ENCODE measurements at regions not wholly inside any gene's neighbourhood (a gene's known extent, or its start where the extent isn't known, plus 50 kb on each side); places are given as distances from the start of the nearest gene placed in this dataset.
"Not testable (repeated sequence)": the region's sequence is repeated elsewhere in the genome, so short reads cannot be mapped to it uniquely, and the experiment has no call there.

DNA sequence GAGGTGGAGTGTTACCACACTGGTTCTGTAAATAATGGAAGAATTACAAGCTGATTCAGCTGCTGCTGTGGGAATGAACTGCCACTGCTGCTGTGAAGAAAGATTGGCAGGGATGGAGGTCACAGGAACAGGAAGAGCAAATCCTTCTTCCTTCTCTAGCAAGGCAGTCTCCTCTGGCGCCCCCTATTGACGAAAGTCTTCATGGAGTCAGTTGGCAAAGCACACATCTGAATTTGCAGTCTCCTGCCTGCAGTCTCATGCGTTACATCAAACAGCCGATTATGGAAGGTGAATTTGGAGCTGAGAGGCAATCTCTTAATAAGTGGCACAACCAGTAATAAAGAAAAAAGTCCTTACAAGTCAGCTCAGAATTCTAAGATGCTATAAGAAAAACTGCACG is 106.0 kb upstream of the TMTC1 start:
- H3K9ac ChIP-seq: no peak overlapping the region
- TF ChIP-seq Cebpa-rat (IDR thresholded peaks at IDR 0.05): no peak
- H3K4me2 ChIP-seq: no peak overlapping the region
- H4K20me1 ChIP-seq: no peaks in the 10 kb centered on the region
- H3K27ac ChIP-seq: no peak overlapping the region
- no peak overlapping the region for H3K4me3 ChIP-seq
- H3K27me3 ChIP-seq: no peaks in the 10 kb centered on the region
- H3K4me1 ChIP-seq: no peaks in the 10 kb centered on the region
- no peaks in the 10 kb centered on the region for H3K36me3 ChIP-seq
- peaks cover 9% of the 10 kb centered on the region; the same call in 1 of the 2 replicates for H3K9me3 ChIP-seq

DNA sequence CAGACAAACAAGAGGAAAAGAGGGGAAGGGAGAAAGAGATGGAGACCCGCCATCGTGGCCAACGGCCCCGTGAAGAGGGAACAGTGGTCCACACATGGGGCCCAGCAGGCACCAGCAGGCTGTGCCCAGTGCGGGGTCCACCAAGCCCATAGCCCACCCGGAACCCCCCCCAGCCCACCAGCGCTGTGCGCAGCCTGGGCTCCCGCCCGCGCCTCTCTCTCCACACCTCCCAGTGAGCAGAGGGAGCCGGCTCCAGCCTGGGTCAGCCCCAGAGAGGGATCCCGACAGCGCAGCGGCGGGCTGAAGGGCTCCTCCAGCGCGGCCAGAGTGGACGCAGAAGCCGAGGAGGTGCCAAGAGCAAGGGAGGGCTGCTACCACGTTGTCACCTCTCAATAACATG is 105.0 kb upstream of the TMTC1 start:
- TF ChIP-seq Cebpa-rat (IDR thresholded peaks at IDR 0.05): no peak
- Histone ChIP-seq H4K20me1 (no peaks in the 10 kb centered on the region), H3K9me3 (peaks cover 9% of the 10 kb centered on the region; the same call in 1 of the 2 replicates), H3K27me3 (no peaks in the 10 kb centered on the region), H3K4me2 (no peak overlapping the region), H3K4me3 (no peak overlapping the region), H3K36me3 (no peaks in the 10 kb centered on the region), H3K4me1 (no peaks in the 10 kb centered on the region), H3K9ac (no peak overlapping the region), H3K27ac (no peak overlapping the region)

DNA sequence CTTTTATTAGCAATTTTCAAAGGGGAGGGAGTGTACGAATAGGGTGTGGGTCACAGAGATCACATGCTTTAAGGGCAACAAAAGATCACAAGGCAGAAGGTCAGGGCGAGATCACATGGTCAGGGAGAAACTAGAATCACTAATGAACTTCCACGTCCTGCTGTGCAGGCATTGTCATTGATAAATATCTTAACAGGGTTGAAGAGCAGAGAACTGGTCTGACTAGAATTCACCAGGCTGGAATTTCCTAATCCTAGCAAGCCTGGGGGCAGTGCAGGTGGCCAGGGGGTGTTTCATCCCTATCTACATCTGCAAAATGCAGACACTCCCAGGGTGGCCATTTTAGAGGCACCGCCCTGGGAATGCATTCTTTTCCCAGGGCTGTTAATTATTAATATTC is 101.2 kb upstream of the TMTC1 start:
- not testable (repeated sequence) for H3K36me3 ChIP-seq, H3K4me2 ChIP-seq, H3K27me3 ChIP-seq, H3K4me3 ChIP-seq, H3K9ac ChIP-seq, H4K20me1 ChIP-seq, H3K9me3 ChIP-seq, H3K27ac ChIP-seq, H3K4me1 ChIP-seq

DNA sequence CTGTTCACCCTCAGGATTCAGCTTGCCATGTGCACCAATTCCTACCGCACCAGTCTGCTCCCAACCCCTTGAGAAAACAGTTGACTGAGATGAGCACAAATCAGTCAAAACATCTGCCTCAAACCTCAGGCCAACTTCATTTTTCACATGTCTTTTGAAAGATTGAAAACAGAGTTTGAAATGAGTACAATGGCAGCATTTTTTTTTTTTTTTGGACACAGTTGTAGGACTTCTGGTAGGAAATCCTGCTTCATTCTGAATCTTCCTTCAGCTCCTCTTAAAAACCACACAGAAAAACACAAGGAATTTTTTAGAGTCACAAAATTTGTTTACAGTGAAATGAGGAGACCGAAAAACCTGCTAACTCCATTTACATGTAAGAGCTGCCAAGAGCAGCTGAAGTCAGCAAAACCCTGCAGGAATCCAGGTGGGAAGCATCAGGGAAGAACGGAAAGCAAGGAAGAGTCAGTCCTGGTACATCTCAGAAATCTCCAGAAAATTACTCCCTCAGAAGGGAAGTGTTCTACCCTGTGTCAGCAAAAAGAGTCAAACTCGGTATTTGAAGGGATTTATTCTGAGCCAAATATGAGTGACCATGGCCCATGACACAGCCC is 100.3 kb upstream of the TMTC1 start:
- no peak for TF ChIP-seq Cebpa-rat (IDR thresholded peaks at IDR 0.05)
- Histone ChIP-seq H3K9ac (no peak overlapping the region), H3K27ac (no peak overlapping the region)

DNA sequence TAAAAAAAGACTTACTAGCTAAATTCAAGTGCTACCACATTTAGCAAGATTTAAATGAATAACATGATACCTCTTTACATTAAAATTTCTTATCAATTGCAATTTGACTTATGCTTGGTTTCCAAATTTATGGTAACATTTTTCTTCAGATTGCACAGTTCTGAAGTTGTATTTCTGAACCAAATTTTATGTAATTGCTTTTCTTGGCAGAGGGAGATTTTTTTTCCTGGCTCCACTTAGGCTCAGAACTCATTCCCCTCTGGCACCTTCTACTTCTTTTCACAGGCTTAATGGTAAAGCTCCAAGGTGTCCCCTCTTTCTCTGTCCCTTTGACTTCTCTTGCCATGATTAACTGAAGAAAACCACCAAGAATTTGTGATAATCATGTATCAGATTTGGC is 99.8 kb upstream of the TMTC1 start:
- no peak for TF ChIP-seq Cebpa-rat (IDR thresholded peaks at IDR 0.05)
- no peaks in the 10 kb centered on the region for H3K4me1 ChIP-seq
- H3K27me3 ChIP-seq: no peaks in the 10 kb centered on the region
- H3K9me3 ChIP-seq: peaks cover 4% of the 10 kb centered on the region; the same call in 1 of the 2 replicates
- no peak overlapping the region for H3K4me3 ChIP-seq
- H3K9ac ChIP-seq: no peak overlapping the region
- no peaks in the 10 kb centered on the region for H4K20me1 ChIP-seq
- H3K27ac ChIP-seq: no peak overlapping the region
- H3K4me2 ChIP-seq: no peak overlapping the region
- no peaks in the 10 kb centered on the region for H3K36me3 ChIP-seq

More for the DNA sequence above, 100.3 kb upstream of the TMTC1 start:
- no peaks in the 10 kb centered on the region for H3K27me3 ChIP-seq
- H4K20me1 ChIP-seq: no peaks in the 10 kb centered on the region
- H3K9me3 ChIP-seq: peaks cover 9% of the 10 kb centered on the region; the same call in 1 of the 2 replicates
- H3K36me3 ChIP-seq: no peaks in the 10 kb centered on the region
- H3K4me3 ChIP-seq: no peak overlapping the region
- H3K4me1 ChIP-seq: no peaks in the 10 kb centered on the region
- H3K4me2 ChIP-seq: no peak overlapping the region

DNA sequence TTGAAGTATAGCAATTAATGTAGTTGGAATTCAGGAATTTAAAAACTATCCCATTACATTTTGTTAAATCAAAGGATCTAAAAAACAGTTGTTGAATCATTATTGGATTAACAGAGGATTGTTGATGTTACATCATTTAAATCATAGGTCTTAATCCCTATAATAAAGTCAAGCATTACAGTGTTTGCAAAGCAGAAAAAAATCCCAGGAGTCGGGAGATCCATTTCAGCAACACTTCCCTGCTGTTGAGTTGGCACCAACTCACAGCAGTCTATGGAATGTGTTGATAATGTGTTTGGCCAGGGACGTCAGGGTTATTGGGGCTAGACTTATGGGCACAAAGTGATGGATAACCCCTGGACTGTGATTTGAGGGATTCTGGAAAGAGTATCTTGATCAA is 99.1 kb upstream of the TMTC1 start:
- Histone ChIP-seq H3K27me3 (no peaks in the 10 kb centered on the region), H3K36me3 (no peaks in the 10 kb centered on the region), H3K4me3 (no peak overlapping the region), H3K4me1 (no peaks in the 10 kb centered on the region), H4K20me1 (no peaks in the 10 kb centered on the region), H3K9me3 (no peaks in the 10 kb centered on the region), H3K27ac (no peak overlapping the region), H3K4me2 (no peak overlapping the region), H3K9ac (no peak overlapping the region)
- no peak for TF ChIP-seq Cebpa-rat (IDR thresholded peaks at IDR 0.05)

DNA sequence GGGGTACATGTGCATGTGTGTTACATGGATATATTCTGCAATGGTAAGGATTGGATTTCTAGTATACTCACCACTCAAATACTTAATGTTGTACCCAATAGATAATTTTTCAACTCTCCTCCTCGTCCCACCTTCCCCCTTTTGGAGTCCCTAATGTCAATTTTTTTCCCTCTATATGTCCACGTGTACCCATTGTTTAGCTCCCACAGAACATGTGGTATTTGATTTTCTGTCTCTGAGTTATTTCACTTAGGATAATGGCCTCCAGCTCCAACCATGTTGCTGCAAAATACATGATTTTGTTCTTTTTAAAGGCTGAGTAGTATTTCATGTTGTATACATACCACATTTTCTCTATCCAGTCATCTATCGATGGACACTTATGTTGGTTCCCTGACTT is 97.2 kb upstream of the TMTC1 start:
- no peaks in the 10 kb centered on the region for H4K20me1 ChIP-seq
- H3K36me3 ChIP-seq: no peaks in the 10 kb centered on the region
- no peak for TF ChIP-seq Cebpa-rat (IDR thresholded peaks at IDR 0.05)
- no peak overlapping the region for H3K4me3 ChIP-seq
- no peak overlapping the region for H3K4me2 ChIP-seq
- no peaks in the 10 kb centered on the region for H3K27me3 ChIP-seq
- no peaks in the 10 kb centered on the region for H3K4me1 ChIP-seq
- no peak overlapping the region for H3K27ac ChIP-seq
- H3K9me3 ChIP-seq: no peaks in the 10 kb centered on the region; the same call in 1 of the 2 replicates
- no peak overlapping the region for H3K9ac ChIP-seq

DNA sequence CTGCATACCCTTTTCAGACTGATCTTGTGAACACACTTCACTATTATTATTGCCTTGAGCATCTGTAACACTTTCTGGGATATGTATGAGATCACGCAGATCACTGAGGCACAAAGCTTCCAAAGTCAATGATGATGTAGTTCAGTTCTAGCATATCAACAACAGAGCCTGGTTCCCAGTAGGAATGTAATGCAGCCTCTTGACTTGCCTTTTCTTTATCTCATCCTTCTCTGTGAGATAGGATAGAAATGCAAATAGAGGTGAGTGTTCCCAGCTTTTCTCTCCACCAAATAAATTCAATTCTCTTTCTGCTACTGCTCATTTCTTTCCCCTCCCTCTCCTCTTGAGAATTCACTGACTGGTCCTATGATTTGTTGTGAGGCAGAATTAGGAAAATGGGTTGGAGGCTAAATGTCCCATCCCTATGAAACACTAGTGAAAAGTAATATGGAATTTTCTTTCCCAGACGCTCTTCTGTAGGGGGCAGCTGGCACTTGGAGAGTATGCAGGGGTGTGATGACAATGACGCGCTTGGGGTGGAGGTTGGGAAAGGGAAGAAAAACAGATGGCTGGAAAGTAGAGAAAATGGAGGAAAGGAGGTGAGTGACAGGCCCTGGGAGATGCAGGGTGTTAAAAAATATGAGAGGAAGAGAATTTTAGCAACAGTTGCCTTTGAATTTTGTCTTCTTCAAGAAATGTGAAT is 96.0 kb upstream of the TMTC1 start:
- Histone ChIP-seq H4K20me1 (no peaks in the 10 kb centered on the region), H3K9me3 (no peaks in the 10 kb centered on the region; the same call in 1 of the 2 replicates), H3K4me1 (no peaks in the 10 kb centered on the region), H3K4me3 (no peak overlapping the region), H3K4me2 (no peak overlapping the region), H3K9ac (no peak overlapping the region), H3K36me3 (no peaks in the 10 kb centered on the region), H3K27me3 (no peaks in the 10 kb centered on the region), H3K27ac (no peak overlapping the region)
- TF ChIP-seq Cebpa-rat (IDR thresholded peaks at IDR 0.05): no peak

DNA sequence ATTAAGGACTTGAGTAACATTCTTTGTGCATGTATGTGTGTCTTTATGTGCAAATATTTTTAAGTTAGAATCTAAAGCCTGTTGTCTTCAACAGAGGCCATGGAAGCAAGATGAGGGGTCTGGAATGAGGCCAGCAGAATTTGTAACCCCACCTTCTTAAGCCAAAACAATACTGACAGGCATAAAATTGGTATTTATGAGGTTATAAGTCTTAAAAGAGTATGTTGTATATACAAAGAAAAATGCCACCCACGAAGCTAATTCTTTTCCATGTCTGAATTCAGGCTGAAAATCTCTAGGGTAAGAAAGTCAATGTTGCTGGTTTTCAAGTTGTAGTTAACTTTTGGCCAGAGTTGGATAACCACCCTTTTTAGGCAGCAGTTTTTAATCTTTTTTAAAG is 86.2 kb upstream of the TMTC1 start:
- no peaks in the 10 kb centered on the region for H3K36me3 ChIP-seq
- no peaks in the 10 kb centered on the region for H3K4me1 ChIP-seq
- H3K4me2 ChIP-seq: no peak overlapping the region
- H3K9ac ChIP-seq: no peak overlapping the region
- H4K20me1 ChIP-seq: no peaks in the 10 kb centered on the region
- no peak overlapping the region for H3K27ac ChIP-seq
- no peaks in the 10 kb centered on the region for H3K9me3 ChIP-seq
- no peaks in the 10 kb centered on the region for H3K27me3 ChIP-seq
- TF ChIP-seq Cebpa-rat (IDR thresholded peaks at IDR 0.05): no peak
- no peak overlapping the region for H3K4me3 ChIP-seq

DNA sequence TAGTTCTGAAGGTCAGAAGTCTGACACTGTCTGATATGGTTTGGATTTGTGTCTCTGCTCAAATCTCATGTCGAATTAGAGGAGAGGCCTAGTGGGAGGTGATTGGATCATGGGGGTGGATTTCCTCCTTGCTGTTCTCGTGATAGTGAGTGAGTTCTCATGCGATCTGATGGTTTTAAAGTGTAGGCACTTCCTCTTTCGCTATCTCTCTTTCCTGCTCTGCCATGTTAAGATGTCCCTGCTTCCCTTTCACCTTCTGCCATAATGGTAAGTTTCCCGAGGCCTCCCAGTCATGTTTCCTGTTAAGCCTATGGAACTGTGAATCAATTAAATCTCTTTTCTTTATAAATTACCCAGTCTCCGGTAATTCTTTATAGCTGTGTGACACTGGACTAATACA is 84.1 kb upstream of the TMTC1 start:
- TF ChIP-seq Cebpa-rat (IDR thresholded peaks at IDR 0.05): no peak
- no peaks in the 10 kb centered on the region for H4K20me1 ChIP-seq
- H3K9ac ChIP-seq: no peak overlapping the region
- no peaks in the 10 kb centered on the region for H3K36me3 ChIP-seq
- no peak overlapping the region for H3K27ac ChIP-seq
- no peaks in the 10 kb centered on the region for H3K4me1 ChIP-seq
- H3K4me2 ChIP-seq: no peak overlapping the region
- H3K4me3 ChIP-seq: no peak overlapping the region
- H3K27me3 ChIP-seq: no peaks in the 10 kb centered on the region
- H3K9me3 ChIP-seq: no peaks in the 10 kb centered on the region

All from BLaER1 (cell line).